NCI-H187 treated with DMSO at 0.1 percent for 48 hours (cell line): ENCODE measurements at regions not wholly inside any gene's neighbourhood (a gene's known extent, or its start where the extent isn't known, plus 50 kb on each side); places are given as distances from the start of the nearest gene placed in this dataset.
"Not testable (repeated sequence)": the region's sequence is repeated elsewhere in the genome, so short reads cannot be mapped to it uniquely, and the experiment has no call there.

Source experiments
- DNase-seq: peaks from one replicate; lab custom pipeline; 2025; lab: John Stamatoyannopoulos, UW

DNA sequence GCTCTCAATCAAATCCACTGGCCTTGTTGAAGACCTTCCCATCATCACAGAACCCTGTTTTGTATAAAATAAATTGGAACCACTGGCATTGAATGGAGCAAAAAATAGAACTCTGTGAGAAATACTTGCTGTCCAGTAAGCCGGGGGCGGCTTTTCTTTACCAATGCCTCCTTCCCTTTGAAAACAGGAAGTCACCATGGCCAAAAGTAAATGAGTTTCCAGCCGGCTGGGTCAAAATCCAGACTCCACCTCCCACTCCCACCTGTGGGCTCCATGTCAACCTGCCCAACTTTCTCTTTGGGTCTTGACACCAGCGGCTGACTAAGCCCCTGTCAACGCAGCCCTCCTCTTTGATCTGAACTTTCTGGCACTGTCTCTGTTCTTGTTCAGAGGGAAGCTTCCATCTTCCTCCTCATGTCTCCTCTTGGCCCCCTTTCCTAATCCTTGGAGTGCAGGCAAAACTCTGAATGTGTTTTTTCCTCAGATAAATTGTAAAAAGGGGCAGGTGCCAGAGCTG, 95.2 kb downstream of the TFAP2C start:
- DNase-seq, result no peak

- no peak for DNase-seq
Observed at GRCh38 chr20:56730003-56730402, 100.9 kb downstream of the TFAP2C start.

DNA sequence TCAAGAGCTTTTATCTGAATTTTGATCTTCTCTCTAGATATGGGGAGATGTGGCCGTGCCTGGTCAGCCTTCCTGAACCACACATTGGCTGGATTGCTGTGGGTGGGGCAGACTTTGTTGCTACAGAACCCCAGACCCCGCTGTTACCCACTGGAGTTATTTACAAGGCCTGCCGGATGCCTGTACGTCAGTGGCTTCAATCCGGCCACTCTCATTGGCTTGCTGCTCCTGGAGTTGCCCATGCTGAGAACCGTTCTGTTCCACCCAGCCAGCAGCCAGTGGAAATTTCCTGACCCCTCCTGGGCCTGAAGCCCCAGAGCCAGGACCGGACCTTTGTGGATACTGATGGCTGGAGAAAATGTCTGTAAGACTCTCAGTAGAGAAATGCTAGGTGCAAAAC, 101.9 kb downstream of the TFAP2C start:
- no peak for DNase-seq

DNA sequence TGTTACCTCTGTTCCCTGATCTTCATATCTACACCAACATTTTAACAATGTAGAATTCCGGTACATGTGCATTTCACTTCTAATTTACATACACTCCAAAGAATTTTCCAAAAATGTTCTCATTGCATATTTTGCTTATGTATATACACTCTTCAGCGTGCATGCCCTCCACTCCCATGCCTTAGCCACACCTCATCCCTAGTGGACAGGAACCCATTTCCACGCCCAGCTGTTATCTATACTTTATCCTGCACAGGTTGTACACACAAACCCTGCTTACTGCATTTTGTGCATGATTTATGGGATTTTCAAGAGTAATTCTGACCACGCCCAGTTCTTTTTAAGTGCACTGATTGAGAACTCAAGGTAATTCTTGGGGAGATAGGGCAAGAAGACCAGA, 102.4 kb downstream of the TFAP2C start:
- DNase-seq, result no peak

GRCh38 chr20:56733967-56734366, 104.9 kb downstream of the TFAP2C start:
- DNase-seq, result no peak

DNA sequence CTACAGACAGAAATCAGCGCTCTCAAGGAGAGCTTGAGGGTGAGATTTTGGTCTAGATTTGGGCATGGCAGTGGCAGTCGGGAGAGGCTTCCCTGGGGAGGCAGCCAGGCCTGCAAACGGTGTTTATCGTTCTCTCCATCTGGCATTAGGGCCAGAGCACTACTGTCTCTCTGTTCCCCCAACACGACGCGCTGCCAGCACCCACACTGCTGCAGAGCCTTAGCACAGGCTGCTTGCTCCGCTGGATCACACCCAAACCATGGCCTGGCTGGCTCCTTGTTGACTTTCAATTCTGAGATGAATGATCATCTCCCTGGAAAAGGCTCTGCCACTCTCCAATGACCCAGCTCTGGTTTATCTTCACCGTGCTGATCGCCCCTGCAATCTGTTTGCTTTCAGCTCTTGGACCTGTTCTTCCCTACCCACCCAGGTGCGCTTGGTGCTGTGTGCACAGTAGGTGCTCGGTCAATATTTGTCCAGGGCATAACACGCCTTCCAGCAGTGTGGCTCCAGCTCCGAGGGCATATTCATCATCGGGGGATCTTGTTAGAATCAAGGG, 106.1 kb downstream of the TFAP2C start:
- DNase-seq, result no peak

DNA sequence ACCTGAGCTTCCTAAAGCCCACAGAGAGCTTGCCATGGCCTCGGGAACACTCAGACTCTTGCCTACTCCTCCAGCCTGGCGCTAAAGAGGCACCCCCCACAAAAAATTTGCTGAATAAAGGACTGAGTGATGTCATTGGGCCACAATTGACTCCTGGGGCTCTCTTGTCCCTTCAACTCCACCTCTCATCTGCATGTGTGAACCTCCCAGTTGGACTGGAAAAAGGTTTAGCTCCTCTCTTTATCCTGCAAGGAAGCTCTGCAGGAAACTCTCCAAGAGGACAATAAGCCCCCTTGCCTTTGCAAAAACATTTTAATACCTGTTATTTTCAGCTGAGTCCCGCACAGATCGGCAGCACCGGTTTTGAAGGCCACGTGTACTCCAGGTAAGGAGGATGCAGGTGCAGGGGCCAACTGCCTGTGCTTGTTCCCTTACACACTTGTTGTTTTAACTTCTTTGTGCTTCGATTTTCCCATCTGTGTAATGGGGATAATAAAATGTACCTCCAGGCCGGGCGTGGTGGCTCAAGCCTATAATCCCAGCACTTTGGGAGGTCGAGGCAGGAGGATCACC, 107.3 kb downstream of the TFAP2C start:
- no peak for DNase-seq

- not testable (repeated sequence) for DNase-seq
Observed at GRCh38 chr20:56744325-56744821, 115.3 kb downstream of the TFAP2C start.

GRCh38 chr20:56748476-56749377, 119.6 kb downstream of the TFAP2C start:
- DNase-seq, result no peak

DNA sequence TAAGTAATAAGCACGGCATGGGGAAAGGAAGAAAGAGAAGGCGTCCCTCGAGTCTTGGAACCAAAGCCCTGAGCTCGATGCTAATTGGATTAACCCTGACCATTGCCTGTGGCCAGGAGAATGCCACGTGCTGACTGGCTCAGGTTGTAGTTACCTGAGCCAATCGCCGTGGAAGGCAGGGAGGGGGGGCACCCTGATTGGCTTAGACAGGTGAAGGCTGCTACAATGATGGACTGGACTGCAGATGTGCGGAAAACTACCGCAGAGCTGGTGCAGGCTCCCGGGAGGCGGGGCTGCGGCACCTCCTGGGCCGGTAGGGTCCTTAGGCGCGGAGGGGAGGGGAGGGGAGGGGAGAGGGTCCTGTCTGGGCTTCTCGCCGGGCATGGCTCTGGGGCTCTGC, 121.3 kb downstream of the TFAP2C start:
- DNase-seq, result no peak

- no peak for DNase-seq
Observed at GRCh38 chr20:56752274-56752673, 123.2 kb downstream of the TFAP2C start.

GRCh38 chr20:56755201-56755600, 126.1 kb downstream of the TFAP2C start:
- no peak for DNase-seq

- DNase-seq, result not testable (repeated sequence)
Observed at GRCh38 chr20:56756658-56757057, 127.6 kb downstream of the TFAP2C start.

DNA sequence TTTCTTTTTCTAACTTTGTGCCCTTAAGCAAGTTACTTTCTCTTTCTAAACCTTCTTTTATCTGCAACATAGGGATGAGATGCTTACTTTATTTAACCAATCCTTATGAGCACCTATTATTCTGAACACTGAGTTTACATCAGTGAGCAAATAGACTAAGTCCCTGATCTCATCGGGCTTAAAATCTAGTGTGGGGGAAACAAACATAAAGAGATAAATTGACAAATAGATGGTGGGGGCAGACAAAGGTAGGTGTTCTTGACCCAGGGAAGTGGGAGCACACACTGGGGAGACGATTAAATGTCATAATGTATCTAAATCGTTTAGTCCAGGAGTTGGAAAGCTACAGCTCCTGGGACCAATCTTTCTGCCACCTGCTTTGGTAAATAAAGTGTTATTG, 129.6 kb downstream of the TFAP2C start:
- no peak for DNase-seq

DNA sequence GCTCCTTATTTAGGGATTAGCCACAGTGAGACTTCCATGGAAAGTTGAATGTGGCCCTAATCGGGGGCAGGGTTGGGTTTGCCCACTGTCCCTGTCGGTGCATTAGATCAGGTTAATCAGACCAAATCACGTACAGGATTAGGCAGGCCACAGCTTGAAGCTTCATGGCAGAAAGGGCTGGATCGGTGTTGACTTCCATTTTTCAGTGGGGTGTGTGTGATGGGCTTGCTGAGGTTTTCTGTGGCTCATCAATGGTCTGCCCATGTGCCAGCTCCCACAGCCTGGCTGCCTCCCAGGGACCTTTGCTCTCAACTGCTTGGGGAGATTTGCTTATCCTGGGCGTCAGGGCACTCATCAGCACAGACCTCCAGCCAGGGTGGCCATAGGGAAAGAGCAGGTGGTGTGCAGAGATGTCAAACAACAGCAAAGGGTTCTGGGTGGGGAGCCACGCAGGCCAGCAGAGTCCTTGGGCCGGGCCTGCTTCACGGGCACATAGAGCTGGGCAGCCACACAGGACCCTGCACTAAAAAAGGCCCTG, 130.7 kb downstream of the TFAP2C start:
- no peak for DNase-seq

- DNase-seq, result no peak
Observed at GRCh38 chr20:56760610-56761009, 131.5 kb downstream of the TFAP2C start.

GRCh38 chr20:56761393-56761792, 132.3 kb downstream of the TFAP2C start:
- DNase-seq, result no peak

- DNase-seq, result no peak
Observed at GRCh38 chr20:56762401-56762800, 133.3 kb downstream of the TFAP2C start.

- DNase-seq, result no peak
Observed at GRCh38 chr20:56762829-56763228, 133.7 kb downstream of the TFAP2C start.

DNA sequence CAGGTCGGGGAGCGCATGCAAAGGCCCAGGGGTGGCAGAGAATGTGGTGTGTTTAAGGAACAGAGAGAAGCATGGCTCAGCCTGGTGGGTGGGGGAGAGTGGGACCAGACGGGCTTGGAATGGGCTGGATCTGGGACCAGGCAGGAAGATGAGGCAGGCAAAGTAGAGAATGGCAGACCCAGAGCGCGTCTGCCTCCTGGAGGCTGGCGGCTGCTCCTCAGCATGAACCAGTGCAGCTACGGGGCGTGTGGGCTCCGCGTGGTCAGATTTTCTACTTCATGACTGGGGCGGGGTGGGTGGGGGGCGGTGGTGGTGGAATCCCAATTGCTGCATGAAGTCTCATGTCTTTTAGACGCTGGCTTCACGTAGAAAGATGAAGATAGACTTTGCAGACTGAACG, 135.6 kb downstream of the TFAP2C start:
- DNase-seq, result no peak

DNA sequence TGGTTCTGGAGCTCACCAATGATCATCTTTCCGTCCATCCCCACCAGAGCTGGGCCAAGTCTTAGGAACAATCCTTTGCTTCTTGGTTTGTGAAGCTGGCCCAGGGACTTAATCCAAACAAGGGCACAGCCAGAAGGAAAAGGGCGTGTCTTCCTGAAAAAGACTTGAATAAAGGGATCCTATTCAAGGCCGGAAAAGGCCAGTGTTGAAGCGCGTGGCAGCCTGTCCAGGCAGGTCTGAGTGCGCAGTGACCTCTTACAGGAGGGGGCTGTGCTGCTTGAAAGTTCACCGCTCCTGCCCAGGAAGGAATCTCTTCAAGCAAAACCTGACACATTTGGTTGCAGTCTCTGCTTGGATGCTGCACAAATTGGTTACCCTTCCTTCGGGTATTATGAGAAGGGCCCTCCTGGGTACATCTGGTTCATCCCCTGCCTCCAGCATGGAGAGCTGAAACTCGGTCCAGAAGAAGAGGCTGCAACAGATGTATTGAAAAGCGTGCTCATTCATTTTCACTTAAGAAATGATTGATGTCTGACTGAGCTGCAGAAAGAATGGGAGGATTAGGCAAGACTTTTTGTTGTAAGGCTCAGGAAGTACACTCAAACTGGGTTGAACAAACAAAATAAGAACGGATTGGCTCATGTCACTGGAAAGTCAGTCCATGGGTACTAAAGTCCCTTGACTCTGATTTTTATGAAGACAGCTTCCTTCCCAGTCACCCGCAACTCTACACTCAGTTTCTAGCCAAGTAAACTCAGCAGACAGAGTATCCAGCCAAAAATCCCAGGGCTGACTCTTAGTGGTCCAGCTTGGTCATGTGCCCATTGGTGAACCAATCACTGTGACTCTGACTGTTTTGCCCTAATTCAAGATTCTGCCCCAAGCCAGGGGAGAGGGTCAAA, 136.3 kb downstream of the TFAP2C start:
- DNase-seq, result no peak

- DNase-seq, result no peak
Observed at GRCh38 chr20:56766528-56766927, 137.4 kb downstream of the TFAP2C start.
